22Rv1 (cell line): ENCODE measurements at regions not wholly inside any gene's neighbourhood (a gene's known extent, or its start where the extent isn't known, plus 50 kb on each side); places are given as distances from the start of the nearest gene placed in this dataset.

Experiments used
- H3K27ac ChIP-seq: fragments of 450-650 bp; 2 replicates; pipeline ENCODE4 v1.5.1; 2017
- CTCF ChIP-seq: fragments of 450-650 bp; IDR thresholded peaks from 2 replicates; pipeline ENCODE4 v1.5.1; 2017; ENCODE audit warnings: mild to moderate bottlenecking
- ZFX ChIP-seq: fragments of 450-650 bp; IDR thresholded peaks from 2 replicates; pipeline ENCODE4 v1.6.1; 2017; ENCODE audit warnings: antibody characterized with exemption, borderline replicate concordance

GRCh38 chr4:16989371-16989770, 90.9 kb upstream of the LDB2 start:
- no peak for TF ChIP-seq ZFX
- no peak for TF ChIP-seq CTCF
- no peak overlapping the region for H3K27ac ChIP-seq

- H3K27ac ChIP-seq, result no peak overlapping the region
- TF ChIP-seq CTCF, result no peak
- TF ChIP-seq ZFX, result no peak
Observed at GRCh38 chr4:16988814-16989213, 90.4 kb upstream of the LDB2 start.

GRCh38 chr4:16977081-16977480, 78.6 kb upstream of the LDB2 start:
- TF ChIP-seq ZFX, result no peak
- TF ChIP-seq CTCF, result no peak
- no peak overlapping the region for H3K27ac ChIP-seq

GRCh38 chr4:16969696-16970135, 71.3 kb upstream of the LDB2 start:
- H3K27ac ChIP-seq, result no peak overlapping the region
- TF ChIP-seq CTCF, result no peak
- no peak for TF ChIP-seq ZFX

GRCh38 chr4:16967722-16968121, 69.3 kb upstream of the LDB2 start:
- TF ChIP-seq CTCF (no peak), ZFX (no peak)
- no peak overlapping the region for H3K27ac ChIP-seq

GRCh38 chr4:16959305-16959704, 60.9 kb upstream of the LDB2 start:
- H3K27ac ChIP-seq, result no peak overlapping the region

More at GRCh38 chr4:16959305-16959704, 60.9 kb upstream of the LDB2 start:
- no peak for TF ChIP-seq ZFX
- TF ChIP-seq CTCF, result no peak
